Spleen (tissue), 7 donors: ENCODE measurements at regions not wholly inside any gene's neighbourhood (a gene's known extent, or its start where the extent isn't known, plus 50 kb on each side); places are given as distances from the start of the nearest gene placed in this dataset.
"Not testable (repeated sequence)": the region's sequence is repeated elsewhere in the genome, so short reads cannot be mapped to it uniquely, and the experiment has no call there.

Experiments used
- POLR2AphosphoS5 ChIP-seq, 3 donors: sonication (generic); formaldehyde crosslinking; IDR thresholded peaks; one replicate each; pipeline ENCODE4 v1.5.1; 2017; ENCODE audit warnings: antibody characterized with exemption in 3 of 3
- TF ChIP-seq, protein P1 (sequence below), 11 experiments: fragments of 200-600 bp in 7 of 11; fragments of 450-650 bp in 4 of 11; sonication (generic) in 4 of 11; IDR thresholded peaks in 8 of 11; conservative IDR thresholded peaks in 3 of 11; 1 replicate in 7 of 11; 2 replicates in 4 of 11; pipeline versions ENCODE4 v1.4.0 to v1.8.0; 2016 to 2021; ENCODE audit warnings: antibody characterized with exemption in 11 of 11, inconsistent platforms in 4 of 11, mild to moderate bottlenecking in 1 of 11
- donor health status: DM: no; HTN: no; CAD: no; lungs with moderate emphysema.
- donor health status: DM: no; HTN: no; CAD: no.
- donor health status: DM: no; HTN: no; CAD: no.

DNA sequence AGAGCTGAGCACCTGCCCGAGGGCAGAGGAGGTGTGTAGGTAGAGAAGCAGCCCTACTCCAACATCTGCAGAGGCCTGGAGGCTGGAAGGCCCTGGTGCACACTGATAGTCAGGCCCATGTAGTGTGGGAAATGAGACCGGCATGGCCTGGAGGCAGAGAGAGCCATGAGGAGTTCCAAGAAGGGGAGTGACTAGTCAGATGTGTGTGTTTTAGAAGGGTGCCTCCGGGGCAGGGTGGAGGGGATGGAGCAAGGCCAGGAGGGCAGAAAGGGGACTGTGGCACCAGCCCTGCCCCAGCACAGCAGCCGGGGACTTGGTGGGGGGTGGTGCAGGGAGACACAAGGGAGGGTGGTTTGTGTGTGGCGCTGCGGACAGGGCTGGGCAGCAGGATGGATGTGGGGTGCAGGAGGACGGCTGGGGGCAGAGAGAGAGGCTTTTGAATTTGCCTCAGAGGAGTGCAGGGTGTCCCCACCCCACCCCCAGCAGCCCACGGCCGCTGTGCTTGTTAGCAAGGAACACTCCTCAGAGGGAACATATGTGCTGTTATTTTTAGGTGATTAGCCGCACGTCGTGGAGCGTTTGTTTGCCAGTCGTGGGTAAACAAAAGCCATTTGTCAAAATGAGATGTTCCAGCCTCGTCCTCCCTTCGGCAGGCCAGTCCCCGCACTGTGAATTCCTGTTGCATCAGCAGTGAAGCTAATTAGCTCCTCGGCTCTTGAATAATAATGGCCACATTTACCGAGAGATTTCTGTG is 65.6 kb downstream of the PROP1 start:
- TF ChIP-seq, protein P1, sequence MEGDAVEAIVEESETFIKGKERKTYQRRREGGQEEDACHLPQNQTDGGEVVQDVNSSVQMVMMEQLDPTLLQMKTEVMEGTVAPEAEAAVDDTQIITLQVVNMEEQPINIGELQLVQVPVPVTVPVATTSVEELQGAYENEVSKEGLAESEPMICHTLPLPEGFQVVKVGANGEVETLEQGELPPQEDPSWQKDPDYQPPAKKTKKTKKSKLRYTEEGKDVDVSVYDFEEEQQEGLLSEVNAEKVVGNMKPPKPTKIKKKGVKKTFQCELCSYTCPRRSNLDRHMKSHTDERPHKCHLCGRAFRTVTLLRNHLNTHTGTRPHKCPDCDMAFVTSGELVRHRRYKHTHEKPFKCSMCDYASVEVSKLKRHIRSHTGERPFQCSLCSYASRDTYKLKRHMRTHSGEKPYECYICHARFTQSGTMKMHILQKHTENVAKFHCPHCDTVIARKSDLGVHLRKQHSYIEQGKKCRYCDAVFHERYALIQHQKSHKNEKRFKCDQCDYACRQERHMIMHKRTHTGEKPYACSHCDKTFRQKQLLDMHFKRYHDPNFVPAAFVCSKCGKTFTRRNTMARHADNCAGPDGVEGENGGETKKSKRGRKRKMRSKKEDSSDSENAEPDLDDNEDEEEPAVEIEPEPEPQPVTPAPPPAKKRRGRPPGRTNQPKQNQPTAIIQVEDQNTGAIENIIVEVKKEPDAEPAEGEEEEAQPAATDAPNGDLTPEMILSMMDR (IDR thresholded peaks at IDR 0.05 in 8 of 11, conservative IDR thresholded peaks at IDR 0.05 in 3 of 11), result not testable (repeated sequence)
- not testable (repeated sequence) for TF ChIP-seq POLR2AphosphoS5 (IDR thresholded peaks at IDR 0.05)
